Hindlimb muscle (tissue), 1 donor: ENCODE measurements at regions not wholly inside any gene's neighbourhood (a gene's known extent, or its start where the extent isn't known, plus 50 kb on each side); places are given as distances from the start of the nearest gene placed in this dataset.
"Not testable (repeated sequence)": the region's sequence is repeated elsewhere in the genome, so short reads cannot be mapped to it uniquely, and the experiment has no call there.

Experiments
- DNase-seq: peaks from one replicate; pipeline ENCODE4 v3.0.0-alpha.2; 2013

DNA sequence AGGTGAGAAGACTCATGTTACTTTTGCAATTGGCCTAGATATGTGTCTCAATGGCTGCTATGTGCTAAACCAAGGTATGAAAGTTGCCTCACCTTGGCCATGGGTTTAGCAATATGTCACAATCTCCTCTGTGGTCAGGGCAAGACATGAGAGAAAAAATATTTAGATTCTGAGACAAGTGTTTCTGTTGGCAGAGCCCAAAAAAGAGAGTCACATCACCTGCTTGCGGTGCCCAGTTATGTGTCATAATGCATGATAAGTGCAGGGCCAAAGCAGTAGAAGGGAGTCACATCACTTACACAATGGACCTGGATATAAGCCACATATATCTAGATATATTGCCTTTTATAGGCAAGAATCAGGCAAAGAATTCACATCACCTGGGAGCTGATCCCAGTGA lies 894.1 kb upstream of the AMELY start:
- no peak for DNase-seq

DNA sequence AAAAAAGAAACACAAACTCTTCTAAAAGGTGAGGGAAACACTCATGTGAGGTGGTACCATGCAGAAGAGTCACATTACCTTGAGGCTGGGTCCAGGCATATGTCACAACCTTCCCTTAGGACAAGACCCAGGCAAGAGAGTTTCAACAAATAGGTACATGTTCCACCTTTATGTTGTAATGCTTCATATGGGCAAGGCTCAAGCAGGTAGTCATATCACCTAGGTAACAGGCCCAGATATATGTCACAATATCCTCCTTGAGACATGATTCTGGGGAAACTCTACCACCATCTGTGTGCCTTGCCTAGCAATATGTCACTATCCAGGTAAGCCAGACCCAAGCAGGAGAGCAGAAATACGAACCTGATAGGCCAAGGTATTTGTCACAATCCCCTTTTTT lies 892.2 kb upstream of the AMELY start:
- DNase-seq, result no peak

GRCh38 chrY:7796128-7796527 lies 884.6 kb upstream of the AMELY start:
- DNase-seq, result no peak

- no peak for DNase-seq
Measured at GRCh38 chrY:7794441-7794840, 882.9 kb upstream of the AMELY start.

- no peak for DNase-seq
Measured at GRCh38 chrY:7793989-7794388, 882.4 kb upstream of the AMELY start.

DNA sequence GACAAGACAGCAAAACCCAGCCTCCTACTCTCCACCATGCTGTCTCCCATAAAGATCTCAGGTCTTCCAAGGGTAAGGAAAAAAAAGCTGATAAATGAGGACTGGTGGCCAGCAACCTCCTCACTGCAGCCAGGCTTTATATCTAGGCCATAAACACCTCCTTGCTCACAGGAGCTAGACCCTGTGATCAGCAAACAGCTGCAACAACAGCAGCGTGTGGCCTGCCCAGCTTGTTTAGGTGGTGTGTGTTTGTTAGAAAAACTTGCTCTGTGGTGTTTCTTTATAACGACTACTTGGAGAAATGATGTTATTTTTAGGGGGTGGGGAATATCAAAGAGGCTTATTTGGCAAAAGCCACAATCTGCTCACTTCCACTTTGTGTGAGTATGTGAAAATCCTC lies 880.9 kb upstream of the AMELY start:
- DNase-seq, result no peak

DNA sequence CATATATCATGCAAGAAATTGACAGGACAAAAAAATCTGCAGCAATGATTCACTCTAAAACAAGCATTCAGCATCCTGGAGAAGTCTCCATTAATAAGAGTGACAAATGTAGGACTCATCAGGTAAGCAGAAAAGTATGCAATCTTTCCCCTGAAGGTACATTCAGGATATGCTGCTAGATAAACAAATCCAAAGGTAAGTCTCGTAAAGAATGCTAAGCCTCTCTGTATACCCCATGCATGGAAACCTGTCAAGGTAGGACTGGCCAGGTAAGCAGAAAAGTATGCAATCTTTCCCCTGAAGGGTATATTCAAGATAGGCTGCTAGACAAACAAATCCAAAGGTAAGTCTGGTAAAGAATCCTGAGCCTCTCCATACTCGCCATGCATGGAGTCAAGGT lies 869.9 kb upstream of the AMELY start:
- no peak for DNase-seq

GRCh38 chrY:7775436-7775835 lies 863.9 kb upstream of the AMELY start:
- not testable (repeated sequence) for DNase-seq

GRCh38 chrY:7771771-7772170 lies 860.2 kb upstream of the AMELY start:
- DNase-seq, result no peak

GRCh38 chrY:7769790-7770375 lies 858.3 kb upstream of the AMELY start:
- DNase-seq, result no peak

- no peak for DNase-seq
Measured at GRCh38 chrY:7768901-7769300, 857.3 kb upstream of the AMELY start.

- DNase-seq, result no peak
Measured at GRCh38 chrY:7753711-7754110, 842.2 kb upstream of the AMELY start.

DNA sequence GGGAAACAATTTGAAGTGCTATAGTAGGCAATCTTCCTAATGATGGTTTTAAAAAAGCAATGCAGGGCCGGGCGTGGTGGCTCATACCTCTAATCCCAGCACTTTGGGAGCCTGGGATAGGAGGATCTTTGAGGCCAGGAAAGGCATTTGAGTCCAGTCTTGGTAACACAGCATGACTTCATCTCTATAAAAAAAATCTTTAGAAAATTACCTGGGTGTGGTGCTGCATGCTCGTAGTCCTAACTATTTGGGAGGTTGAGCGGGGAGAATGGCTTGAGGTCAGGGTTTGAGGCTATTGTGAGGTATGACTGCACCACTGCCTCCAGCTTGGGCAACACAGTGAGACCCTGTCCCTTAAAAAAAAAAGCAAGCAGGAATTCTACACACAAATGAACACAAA lies 835.2 kb upstream of the AMELY start:
- no peak for DNase-seq

DNA sequence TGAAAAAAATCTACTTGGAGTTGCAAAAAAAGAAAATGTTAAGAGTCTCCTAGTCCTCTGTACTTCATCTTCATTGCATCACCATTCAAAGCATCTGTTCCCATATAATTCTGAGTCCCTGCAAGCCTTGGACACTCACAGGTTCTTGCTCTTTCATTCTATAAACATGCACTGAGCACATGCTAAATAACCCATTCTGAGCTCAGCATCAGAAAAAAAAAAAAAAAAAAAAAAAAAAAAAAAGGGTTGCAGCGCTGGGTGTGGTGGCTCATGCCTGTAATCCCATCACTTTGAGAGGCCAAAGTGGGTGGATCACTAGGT lies 834.0 kb upstream of the AMELY start:
- no peak for DNase-seq

DNA sequence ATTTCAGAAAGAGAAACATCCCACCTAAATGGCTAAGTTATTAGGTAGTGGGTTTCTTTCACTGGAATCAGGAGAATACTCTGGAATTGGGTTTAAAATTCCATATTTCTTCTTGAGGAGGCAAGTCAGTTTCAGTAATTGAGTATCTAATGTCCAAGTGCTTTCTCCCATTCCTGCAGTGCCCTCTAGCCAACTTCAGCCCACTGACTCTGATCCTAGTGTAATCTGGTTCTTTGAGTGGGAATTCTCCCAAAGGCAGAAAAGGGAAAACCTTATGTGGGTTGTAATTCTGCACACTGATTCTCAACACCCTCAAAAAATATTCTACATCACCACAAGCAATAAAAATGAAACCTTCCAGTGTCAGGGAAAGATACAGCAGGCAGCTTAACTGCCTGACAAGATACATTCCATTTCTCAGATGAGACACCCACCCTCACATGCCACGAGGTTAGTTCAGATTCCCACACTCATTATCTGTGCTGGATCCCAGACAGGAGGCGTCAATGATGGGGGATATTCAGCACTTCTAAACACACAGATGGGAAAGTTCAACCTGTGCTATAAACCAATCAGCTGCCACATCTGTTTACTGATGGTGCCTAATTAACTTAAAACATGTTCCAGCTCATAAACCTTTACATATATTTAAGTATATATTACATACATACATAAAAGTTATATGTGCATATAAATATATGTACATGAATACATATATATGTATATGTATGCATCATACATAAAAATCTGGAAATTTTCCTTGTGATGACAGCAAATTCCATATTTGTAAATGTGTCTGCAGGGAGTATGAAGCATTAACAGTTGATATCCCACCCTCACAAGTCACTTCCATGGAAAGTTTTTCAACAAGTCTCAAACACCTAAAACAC lies 833.4 kb upstream of the AMELY start:
- no peak for DNase-seq

- no peak for DNase-seq
Measured at GRCh38 chrY:7736847-7737365, 825.4 kb upstream of the AMELY start.

DNA sequence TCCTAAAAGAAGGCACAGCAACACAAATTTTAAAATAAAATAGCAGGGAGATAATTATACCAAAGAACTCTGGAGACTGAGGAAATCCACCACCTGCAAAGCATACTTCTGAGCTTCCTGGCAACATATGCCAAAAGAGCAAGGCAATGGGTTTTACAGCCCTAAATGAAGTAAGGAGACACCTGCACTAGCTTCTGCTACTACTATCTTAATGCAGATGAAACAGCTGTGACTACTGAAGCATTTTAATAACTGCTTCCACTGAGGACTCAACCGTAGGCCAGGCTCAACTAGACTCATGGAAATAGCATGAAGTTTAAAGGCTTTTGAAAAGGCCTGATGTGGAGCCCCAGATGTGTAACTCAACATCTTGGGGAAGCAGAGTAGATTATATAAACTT lies 820.1 kb upstream of the AMELY start:
- DNase-seq, result no peak

GRCh38 chrY:7730664-7731063 lies 819.1 kb upstream of the AMELY start:
- no peak for DNase-seq

GRCh38 chrY:7730071-7730470 lies 818.5 kb upstream of the AMELY start:
- DNase-seq, result no peak

DNA sequence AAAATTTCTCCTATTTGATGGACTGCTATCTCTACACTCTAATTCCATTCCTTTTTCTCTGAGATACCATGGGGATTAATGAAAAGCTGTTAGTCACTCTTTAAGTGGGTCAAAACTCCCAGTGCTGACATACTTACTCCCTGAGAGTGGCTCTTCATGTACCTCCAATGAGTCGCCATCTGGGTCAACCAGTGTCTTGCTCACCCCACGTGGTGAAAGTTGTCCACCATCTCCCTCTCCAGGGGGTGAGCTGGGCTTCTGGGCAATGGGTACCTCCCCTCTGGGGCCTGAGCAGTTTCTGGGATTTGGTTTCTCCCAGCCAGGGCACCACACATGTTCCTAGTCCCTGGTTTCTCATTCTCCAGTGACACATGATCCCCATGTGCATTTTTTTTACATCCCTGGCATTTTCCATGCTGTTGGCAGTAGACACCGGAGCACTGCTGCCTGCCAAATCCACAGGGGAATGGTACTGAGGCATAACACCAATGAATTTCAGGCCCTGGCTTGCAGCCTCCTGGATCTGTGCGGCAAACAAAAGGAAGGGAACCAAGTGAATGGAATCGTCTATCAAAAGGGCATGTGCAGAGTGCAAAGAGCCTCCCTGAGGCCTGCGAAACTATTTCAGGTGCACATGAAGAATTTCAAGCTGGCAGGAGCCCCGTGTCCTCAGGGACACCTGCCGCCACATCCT lies 817.9 kb upstream of the AMELY start:
- DNase-seq, result no peak

- DNase-seq, result no peak
Measured at GRCh38 chrY:7728935-7729317, 817.4 kb upstream of the AMELY start.

GRCh38 chrY:7725791-7726460 lies 814.4 kb upstream of the AMELY start:
- no peak for DNase-seq

DNA sequence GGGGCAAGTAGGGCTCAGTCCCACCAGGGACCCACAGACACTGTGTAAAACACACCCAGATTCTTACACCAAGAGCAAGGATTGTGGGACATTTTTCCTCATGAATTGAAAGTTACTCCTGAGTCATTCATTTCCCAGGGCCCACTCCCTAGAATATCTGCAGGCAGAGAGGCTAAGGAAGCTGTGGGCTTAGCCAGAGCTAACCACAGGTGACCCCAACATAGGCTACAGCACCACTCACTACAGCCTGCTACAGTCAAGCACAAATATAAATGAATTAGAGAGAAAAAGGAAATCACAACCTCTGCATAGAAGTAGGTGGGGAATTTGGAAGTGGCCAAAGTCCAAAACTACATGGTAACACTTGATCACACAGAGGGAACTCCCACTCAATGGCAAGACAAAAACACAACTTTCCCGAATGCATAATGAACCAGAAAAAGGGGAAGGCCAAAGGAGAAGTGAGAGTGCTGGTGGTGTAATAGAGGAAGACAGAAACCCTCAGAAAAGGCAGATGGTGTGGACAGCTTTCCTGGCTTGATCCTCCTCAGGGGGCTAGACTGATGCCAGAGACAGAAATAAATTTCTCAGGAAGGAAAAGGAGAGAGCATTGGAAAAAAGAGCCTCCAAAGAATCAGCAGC lies 812.6 kb upstream of the AMELY start:
- no peak for DNase-seq
